H54 (cell line): ENCODE measurements at regions not wholly inside any gene's neighbourhood (a gene's known extent, or its start where the extent isn't known, plus 50 kb on each side); places are given as distances from the start of the nearest gene placed in this dataset.

Source experiments
- DNase-seq: peaks from one replicate; pipeline ENCODE4 v3.0.0; 2011; ENCODE audit warnings: low spot score, mixed read lengths; ENCODE audit not compliant: insufficient read length
- FAIRE-seq: peaks from 3 replicates; lab custom pipeline; 2011; peaks lifted over from hg19 to GRCh38; lab: Jason Lieb, UNC
- POLR2A ChIP-seq: IDR thresholded peaks from 2 replicates; pipeline ENCODE4 v1.6.1; 2011; ENCODE audit warnings: low read depth, mild to moderate bottlenecking, low read length

GRCh38 chr10:1939016-1939415 lies 201.7 kb upstream of the ADARB2 start:
- FAIRE-seq (no peak), DNase-seq (no peak)
- TF ChIP-seq POLR2A = no peak

GRCh38 chr10:1938317-1938716 lies 201.0 kb upstream of the ADARB2 start:
- TF ChIP-seq POLR2A = no peak
- FAIRE-seq (no peak), DNase-seq (no peak)

- DNase-seq (no peak), FAIRE-seq (no peak)
- TF ChIP-seq POLR2A = no peak
Observed at GRCh38 chr10:1935912-1936311, 198.6 kb upstream of the ADARB2 start.

- DNase-seq = no peak
- TF ChIP-seq POLR2A = no peak
- no peak for FAIRE-seq
Observed at GRCh38 chr10:1933215-1933614, 195.9 kb upstream of the ADARB2 start.

GRCh38 chr10:1932692-1933094 lies 195.4 kb upstream of the ADARB2 start:
- DNase-seq = no peak
- TF ChIP-seq POLR2A = no peak
- no peak for FAIRE-seq

- DNase-seq (no peak), FAIRE-seq (no peak)
- no peak for TF ChIP-seq POLR2A
Observed at GRCh38 chr10:1928606-1929005, 191.3 kb upstream of the ADARB2 start.

- no peak for TF ChIP-seq POLR2A
- DNase-seq (no peak), FAIRE-seq (no peak)
Observed at GRCh38 chr10:1923998-1924397, 186.7 kb upstream of the ADARB2 start.

GRCh38 chr10:1923586-1923985 lies 186.3 kb upstream of the ADARB2 start:
- DNase-seq = no peak
- no peak for FAIRE-seq

GRCh38 chr10:1920941-1921340 lies 183.6 kb upstream of the ADARB2 start:
- DNase-seq = no peak
- FAIRE-seq = no peak
- no peak for TF ChIP-seq POLR2A

More at GRCh38 chr10:1923586-1923985, 186.3 kb upstream of the ADARB2 start:
- no peak for TF ChIP-seq POLR2A

GRCh38 chr10:1920127-1920526 lies 182.8 kb upstream of the ADARB2 start:
- DNase-seq (no peak), FAIRE-seq (no peak)
- TF ChIP-seq POLR2A = no peak

GRCh38 chr10:1911771-1912170 lies 174.4 kb upstream of the ADARB2 start:
- TF ChIP-seq POLR2A = no peak

GRCh38 chr10:1903982-1904381 lies 166.7 kb upstream of the ADARB2 start:
- DNase-seq = no peak
- TF ChIP-seq POLR2A = no peak
- no peak for FAIRE-seq

More at GRCh38 chr10:1911771-1912170, 174.4 kb upstream of the ADARB2 start:
- no peak for FAIRE-seq
- DNase-seq = no peak

GRCh38 chr10:1896153-1896552 lies 158.8 kb upstream of the ADARB2 start:
- FAIRE-seq (no peak), DNase-seq (no peak)
- no peak for TF ChIP-seq POLR2A

- TF ChIP-seq POLR2A = no peak
- DNase-seq (no peak), FAIRE-seq (no peak)
Observed at GRCh38 chr10:1895691-1896090, 158.4 kb upstream of the ADARB2 start.

GRCh38 chr10:1894912-1895311 lies 157.6 kb upstream of the ADARB2 start:
- no peak for DNase-seq
- no peak for TF ChIP-seq POLR2A
- FAIRE-seq = no peak

GRCh38 chr10:1893941-1894340 lies 156.6 kb upstream of the ADARB2 start:
- DNase-seq (no peak), FAIRE-seq (no peak)
- no peak for TF ChIP-seq POLR2A
